ENCODE measurements at regions not wholly inside any gene's neighbourhood (a gene's known extent, or its start where the extent isn't known, plus 50 kb on each side); places are given as distances from the start of the nearest gene placed in this dataset.

DNA sequence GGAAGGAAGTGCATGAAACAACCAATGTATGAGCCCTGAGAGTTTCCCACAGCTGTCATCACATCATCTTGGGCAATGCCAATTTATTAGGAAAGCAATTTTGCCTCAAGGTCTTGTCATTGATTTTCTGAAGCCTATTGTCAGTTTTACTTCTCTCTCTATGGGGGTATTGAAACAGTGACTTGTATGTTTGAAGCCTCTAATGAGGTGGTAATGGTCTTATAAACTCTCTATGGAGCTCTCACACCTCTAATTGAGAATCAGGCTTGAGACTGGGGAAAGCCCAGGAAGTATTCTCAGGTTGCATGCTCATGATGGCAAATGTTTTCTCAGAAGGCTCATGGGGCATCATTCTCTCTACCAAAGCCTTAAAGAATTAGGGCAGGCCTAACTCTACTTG, 308.2 kb upstream of the EMCN start:
- TF ChIP-seq, protein P1, sequence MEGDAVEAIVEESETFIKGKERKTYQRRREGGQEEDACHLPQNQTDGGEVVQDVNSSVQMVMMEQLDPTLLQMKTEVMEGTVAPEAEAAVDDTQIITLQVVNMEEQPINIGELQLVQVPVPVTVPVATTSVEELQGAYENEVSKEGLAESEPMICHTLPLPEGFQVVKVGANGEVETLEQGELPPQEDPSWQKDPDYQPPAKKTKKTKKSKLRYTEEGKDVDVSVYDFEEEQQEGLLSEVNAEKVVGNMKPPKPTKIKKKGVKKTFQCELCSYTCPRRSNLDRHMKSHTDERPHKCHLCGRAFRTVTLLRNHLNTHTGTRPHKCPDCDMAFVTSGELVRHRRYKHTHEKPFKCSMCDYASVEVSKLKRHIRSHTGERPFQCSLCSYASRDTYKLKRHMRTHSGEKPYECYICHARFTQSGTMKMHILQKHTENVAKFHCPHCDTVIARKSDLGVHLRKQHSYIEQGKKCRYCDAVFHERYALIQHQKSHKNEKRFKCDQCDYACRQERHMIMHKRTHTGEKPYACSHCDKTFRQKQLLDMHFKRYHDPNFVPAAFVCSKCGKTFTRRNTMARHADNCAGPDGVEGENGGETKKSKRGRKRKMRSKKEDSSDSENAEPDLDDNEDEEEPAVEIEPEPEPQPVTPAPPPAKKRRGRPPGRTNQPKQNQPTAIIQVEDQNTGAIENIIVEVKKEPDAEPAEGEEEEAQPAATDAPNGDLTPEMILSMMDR (conservative IDR thresholded peaks at IDR 0.05; ENCODE audit: low read depth, low read length), result no peak
- no peak for TF ChIP-seq EZH2phosphoT487 (IDR thresholded peaks at IDR 0.05; ENCODE audit: borderline replicate concordance, low read length)
